ENCODE measurements at regions not wholly inside any gene's neighbourhood (a gene's known extent, or its start where the extent isn't known, plus 50 kb on each side); places are given as distances from the start of the nearest gene placed in this dataset.

- 60% methylated on average over 3 of the region's 3 CpGs for WGBS
- Histone ChIP-seq H3K27ac (ENCODE audit: low read depth) (no peak overlapping the region), H3K4me3 (ENCODE audit: low read depth, low read length) (no peak overlapping the region), H3K4me1 (ENCODE audit: insufficient read depth) (no peaks in the 10 kb centered on the region), H3K36me3 (ENCODE audit: insufficient read depth) (no peaks in the 10 kb centered on the region)
- DNase-seq (ENCODE audit: extremely low spot score): no peak
Observed at GRCh38 chr6:145244349-145245100, 490.8 kb downstream of the EPM2A start.

DNA sequence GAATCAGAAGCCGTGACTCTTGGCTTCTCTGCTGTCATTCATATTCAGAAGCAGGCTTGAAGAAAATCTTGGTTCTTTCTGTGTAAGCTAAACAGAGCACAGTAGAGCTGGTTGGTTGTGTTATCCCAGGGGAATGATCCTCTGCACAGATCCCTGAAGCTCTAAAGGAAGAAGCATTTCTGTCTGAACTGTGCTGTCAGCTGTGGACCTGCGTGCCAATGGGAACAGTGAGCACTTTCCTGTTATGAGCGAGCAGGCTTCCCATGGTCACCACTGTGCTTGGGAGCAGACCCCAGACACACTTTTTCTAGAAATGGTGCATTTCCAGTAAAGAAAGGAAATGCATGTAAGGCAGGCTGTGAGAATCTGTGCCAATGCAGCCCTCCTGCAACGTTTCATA, 490.2 kb downstream of the EPM2A start:
- Histone ChIP-seq H3K4me3 (ENCODE audit: low read depth, low read length) (no peak overlapping the region), H3K36me3 (ENCODE audit: insufficient read depth) (no peaks in the 10 kb centered on the region), H3K4me1 (ENCODE audit: insufficient read depth) (no peaks in the 10 kb centered on the region), H3K27ac (ENCODE audit: low read depth) (no peak overlapping the region)
- DNase-seq (ENCODE audit: extremely low spot score): no peak
- 35% methylated on average over 4 of the region's 4 CpGs for WGBS

DNA sequence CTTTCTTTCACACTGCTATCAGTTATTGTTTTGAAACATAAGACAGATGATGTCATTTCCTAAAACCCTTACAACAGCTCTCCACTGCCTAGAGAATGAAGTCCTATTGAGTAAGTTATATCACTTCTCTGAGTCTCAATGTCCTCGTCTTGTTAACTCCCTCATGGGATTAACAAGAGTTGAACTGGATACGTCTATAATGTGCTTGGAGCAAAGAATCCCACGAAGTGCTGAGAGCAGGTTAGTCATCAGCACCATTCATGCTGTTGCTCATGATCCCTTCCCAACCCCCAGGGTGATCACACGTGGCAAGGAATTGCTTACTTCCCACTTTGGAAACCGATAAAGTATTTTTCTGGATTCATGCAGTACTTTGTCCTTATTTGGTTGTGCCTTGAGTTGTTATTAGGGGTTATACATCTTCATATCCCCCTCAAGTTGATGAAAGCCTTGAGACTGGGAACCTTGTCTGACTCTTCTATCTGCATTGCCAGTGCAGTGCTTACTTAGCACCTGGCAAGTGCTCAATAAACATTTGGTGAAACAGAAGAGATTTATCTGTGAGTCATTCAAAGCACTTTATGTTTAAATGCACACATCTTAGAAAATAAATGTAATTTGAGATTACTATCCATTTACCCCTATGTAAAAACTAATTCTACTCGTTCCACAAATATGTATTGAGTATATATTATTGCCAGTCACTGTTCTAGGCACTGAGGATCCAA, 487.5 kb downstream of the EPM2A start:
- Histone ChIP-seq H3K36me3 (ENCODE audit: insufficient read depth) (no peaks in the 10 kb centered on the region), H3K4me3 (ENCODE audit: low read depth, low read length) (no peak overlapping the region), H3K27ac (ENCODE audit: low read depth) (no peak overlapping the region), H3K4me1 (ENCODE audit: insufficient read depth) (no peaks in the 10 kb centered on the region)
- no peak for DNase-seq (ENCODE audit: extremely low spot score)
- WGBS: 62% methylated on average over 6 of the region's 6 CpGs

DNA sequence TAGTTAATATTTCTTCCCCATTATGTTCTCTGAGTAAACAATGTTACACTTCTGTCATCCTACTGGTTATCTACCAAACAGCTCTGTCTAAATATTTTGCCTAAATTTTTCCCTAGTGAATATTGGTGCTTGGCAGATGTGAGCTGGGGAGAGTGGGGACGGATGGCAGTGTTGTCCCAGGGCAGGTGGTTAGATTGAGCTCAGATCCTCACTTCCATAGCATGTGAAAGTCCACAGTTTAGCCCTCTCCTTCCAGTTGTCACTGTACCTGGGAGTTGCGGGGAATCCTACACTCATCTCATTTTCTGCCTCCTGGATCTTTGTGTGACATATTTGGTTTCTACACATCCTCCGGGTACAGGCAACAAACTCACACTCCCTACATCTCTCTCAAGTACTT, 484.9 kb downstream of the EPM2A start:
- H3K36me3 ChIP-seq (ENCODE audit: insufficient read depth): no peaks in the 10 kb centered on the region
- no peak overlapping the region for H3K27ac ChIP-seq (ENCODE audit: low read depth)
- no peaks in the 10 kb centered on the region for H3K4me1 ChIP-seq (ENCODE audit: insufficient read depth)
- H3K4me3 ChIP-seq (ENCODE audit: low read depth, low read length): no peak overlapping the region
- 77% methylated on average over 3 of the region's 3 CpGs for WGBS
- DNase-seq (ENCODE audit: extremely low spot score): no peak

- no peaks in the 10 kb centered on the region for H3K4me1 ChIP-seq (ENCODE audit: insufficient read depth)
- H3K36me3 ChIP-seq (ENCODE audit: insufficient read depth): no peaks in the 10 kb centered on the region
- H3K27ac ChIP-seq (ENCODE audit: low read depth): no peak overlapping the region
Observed at GRCh38 chr6:145252737-145253136, 482.6 kb downstream of the EPM2A start.

GRCh38 chr6:145254649-145255401, 480.5 kb downstream of the EPM2A start:
- Histone ChIP-seq H3K36me3 (ENCODE audit: insufficient read depth) (no peaks in the 10 kb centered on the region), H3K4me3 (ENCODE audit: low read depth, low read length) (no peak overlapping the region), H3K4me1 (ENCODE audit: insufficient read depth) (no peaks in the 10 kb centered on the region), H3K27ac (ENCODE audit: low read depth) (no peak overlapping the region)
- DNase-seq (ENCODE audit: extremely low spot score): no peak
- 87% methylated on average over 5 of the region's 5 CpGs for WGBS

More at GRCh38 chr6:145252737-145253136, 482.6 kb downstream of the EPM2A start:
- DNase-seq (ENCODE audit: extremely low spot score): no peak
- no peak overlapping the region for H3K4me3 ChIP-seq (ENCODE audit: low read depth, low read length)

DNA sequence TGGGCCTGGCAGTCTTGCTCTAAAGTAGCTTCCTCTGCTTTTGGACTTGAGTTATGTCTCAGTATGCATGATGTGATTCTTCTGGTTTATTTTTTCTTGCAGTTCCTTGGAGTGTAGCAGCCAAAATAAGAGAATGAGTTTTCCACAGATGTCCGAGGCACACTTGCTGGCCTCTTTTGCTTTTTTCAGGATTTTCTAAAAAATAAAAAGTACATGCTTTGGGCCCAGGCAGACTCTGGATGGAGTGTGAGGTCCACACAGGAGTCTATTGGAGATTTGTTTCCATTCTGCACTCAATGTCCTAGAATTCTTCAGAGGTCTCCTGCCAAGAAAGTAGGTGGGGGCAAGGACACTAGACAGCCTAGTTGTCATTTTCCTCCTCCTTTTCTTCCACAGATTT, 477.6 kb downstream of the EPM2A start:
- WGBS: 61% methylated on average over 1 of the region's 1 CpG
- DNase-seq (ENCODE audit: extremely low spot score): no peak
- Histone ChIP-seq H3K4me3 (ENCODE audit: low read depth, low read length) (no peak overlapping the region), H3K36me3 (ENCODE audit: insufficient read depth) (no peaks in the 10 kb centered on the region), H3K4me1 (ENCODE audit: insufficient read depth) (no peaks in the 10 kb centered on the region), H3K27ac (ENCODE audit: low read depth) (no peak overlapping the region)

DNA sequence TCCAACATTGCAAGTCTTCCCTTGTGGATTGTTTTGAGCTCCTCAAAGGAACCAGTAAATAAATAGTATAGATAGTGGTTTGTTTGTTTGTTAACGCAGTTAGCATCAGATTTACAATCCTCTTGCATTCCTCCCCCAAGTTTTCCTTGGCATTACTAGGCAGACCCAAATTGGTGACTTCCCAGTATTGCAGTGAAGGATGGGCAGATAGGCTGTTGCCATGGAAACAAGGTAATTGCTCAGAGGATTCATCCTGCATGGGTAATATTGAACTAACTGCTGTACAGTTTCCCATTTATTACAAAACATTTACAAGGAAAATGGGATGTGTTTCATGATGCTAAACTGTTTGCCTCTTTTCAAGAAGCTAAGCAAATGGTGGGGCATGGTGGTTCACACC, 477.2 kb downstream of the EPM2A start:
- no peak overlapping the region for H3K27ac ChIP-seq (ENCODE audit: low read depth)
- no peak for DNase-seq (ENCODE audit: extremely low spot score)
- no peaks in the 10 kb centered on the region for H3K36me3 ChIP-seq (ENCODE audit: insufficient read depth)
- no peaks in the 10 kb centered on the region for H3K4me1 ChIP-seq (ENCODE audit: insufficient read depth)
- 69% methylated on average over 1 of the region's 1 CpG for WGBS
- no peak overlapping the region for H3K4me3 ChIP-seq (ENCODE audit: low read depth, low read length)

DNA sequence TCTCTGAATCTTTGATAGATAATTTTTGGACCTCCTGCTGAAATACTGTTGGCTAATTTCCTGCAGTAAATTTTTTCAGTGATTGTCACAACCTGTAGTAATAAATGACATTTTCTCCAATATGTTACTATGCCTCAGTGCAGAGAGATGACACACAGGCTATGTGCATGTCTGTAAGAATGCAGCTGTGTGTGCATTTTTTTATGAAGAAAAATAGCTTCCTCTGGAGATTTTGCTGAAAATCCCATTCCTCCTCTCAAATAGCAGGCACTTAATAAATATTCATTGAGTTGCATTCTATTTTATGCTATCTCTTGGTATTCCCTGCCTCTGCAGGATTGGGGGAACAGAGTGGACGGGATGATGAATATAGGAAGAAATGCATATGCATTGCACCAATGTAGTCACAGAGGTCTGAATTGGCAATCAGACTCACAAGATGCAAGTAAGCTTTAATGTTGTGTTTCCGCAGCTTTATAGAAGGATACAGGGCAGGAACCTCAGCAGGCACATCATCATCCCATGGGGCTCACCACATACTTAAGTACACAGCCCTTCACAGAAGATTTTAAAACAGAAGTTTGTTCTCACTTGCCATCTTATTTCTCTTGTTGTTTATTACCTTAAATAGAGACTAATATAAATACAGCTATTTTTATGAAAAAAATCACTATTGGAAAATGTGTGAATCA, 474.7 kb downstream of the EPM2A start:
- 94% methylated on average over 2 of the region's 2 CpGs for WGBS
- no peak for DNase-seq (ENCODE audit: extremely low spot score)
- Histone ChIP-seq H3K4me1 (ENCODE audit: insufficient read depth) (no peaks in the 10 kb centered on the region), H3K36me3 (ENCODE audit: insufficient read depth) (no peaks in the 10 kb centered on the region), H3K27ac (ENCODE audit: low read depth) (no peak overlapping the region), H3K4me3 (ENCODE audit: low read depth, low read length) (no peak overlapping the region)

DNA sequence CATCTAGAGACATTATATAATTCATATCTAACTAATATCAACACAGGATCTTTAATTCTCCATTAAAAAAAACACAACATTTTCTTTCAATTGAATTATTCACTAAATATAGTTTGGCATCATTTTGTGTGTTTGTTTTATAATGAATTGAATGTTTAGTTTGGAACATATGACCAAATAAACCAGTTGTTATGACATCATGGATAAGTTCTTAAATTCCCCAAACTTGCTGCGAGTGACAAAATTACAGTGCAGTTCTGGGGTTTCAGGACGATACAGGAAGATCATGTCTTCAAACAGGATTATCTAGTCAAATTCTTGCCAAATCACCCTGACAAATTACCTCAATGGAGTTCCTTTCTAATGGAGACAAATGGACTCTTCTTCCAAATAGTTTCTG, 473.6 kb downstream of the EPM2A start:
- H3K4me1 ChIP-seq (ENCODE audit: insufficient read depth): no peaks in the 10 kb centered on the region
- no peak for DNase-seq (ENCODE audit: extremely low spot score)
- WGBS: 53% methylated on average over 2 of the region's 2 CpGs
- H3K4me3 ChIP-seq (ENCODE audit: low read depth, low read length): no peak overlapping the region
- H3K27ac ChIP-seq (ENCODE audit: low read depth): no peak overlapping the region
- H3K36me3 ChIP-seq (ENCODE audit: insufficient read depth): no peaks in the 10 kb centered on the region

DNA sequence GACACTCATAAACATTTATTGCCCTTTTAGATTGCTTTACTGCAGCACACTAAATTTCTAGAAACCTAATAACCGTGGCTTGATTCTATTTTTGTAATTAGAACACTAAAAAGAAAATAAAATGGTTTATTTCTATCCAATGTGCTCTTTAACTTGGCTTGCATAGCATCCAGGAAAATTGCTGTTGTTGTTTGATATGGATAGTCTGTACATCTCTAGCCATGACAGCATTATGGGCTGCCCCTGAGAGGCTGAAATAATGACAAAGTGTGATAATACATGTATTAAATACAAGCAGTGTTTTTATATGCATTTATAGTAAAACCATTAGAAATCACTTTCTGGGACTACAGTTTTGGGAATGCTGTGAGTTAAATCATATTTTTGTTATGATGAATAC, 472.5 kb downstream of the EPM2A start:
- DNase-seq (ENCODE audit: extremely low spot score): no peak
- no peaks in the 10 kb centered on the region for H3K4me1 ChIP-seq (ENCODE audit: insufficient read depth)
- H3K4me3 ChIP-seq (ENCODE audit: low read depth, low read length): no peak overlapping the region
- no peaks in the 10 kb centered on the region for H3K36me3 ChIP-seq (ENCODE audit: insufficient read depth)
- no peak overlapping the region for H3K27ac ChIP-seq (ENCODE audit: low read depth)
- WGBS: 20% methylated on average over 1 of the region's 1 CpG

DNA sequence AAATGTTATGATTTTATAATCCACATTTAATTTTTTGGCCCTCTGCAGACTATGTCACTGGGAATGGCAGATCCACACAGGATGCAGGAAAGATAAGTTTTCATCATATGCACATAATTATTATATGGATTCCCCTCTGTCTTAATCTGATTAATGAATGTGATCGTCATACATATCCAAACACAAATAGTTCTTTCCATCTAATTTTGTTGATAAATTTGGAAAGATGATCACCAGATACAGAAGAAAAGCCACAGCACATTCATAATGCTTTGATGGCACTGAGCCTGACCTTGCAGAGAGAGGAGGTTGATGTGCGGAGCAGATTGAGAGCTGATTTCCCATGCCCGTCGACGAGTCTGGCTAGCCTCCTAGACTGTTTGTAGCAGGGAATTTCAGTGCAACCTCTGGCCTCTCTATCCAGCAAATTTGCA, 471.5 kb downstream of the EPM2A start:
- Histone ChIP-seq H3K4me3 (ENCODE audit: low read depth, low read length) (no peak overlapping the region), H3K27ac (ENCODE audit: low read depth) (no peak overlapping the region), H3K4me1 (ENCODE audit: insufficient read depth) (no peaks in the 10 kb centered on the region), H3K36me3 (ENCODE audit: insufficient read depth) (no peaks in the 10 kb centered on the region)
- DNase-seq (ENCODE audit: extremely low spot score): no peak
- 60% methylated on average over 5 of the region's 5 CpGs for WGBS

DNA sequence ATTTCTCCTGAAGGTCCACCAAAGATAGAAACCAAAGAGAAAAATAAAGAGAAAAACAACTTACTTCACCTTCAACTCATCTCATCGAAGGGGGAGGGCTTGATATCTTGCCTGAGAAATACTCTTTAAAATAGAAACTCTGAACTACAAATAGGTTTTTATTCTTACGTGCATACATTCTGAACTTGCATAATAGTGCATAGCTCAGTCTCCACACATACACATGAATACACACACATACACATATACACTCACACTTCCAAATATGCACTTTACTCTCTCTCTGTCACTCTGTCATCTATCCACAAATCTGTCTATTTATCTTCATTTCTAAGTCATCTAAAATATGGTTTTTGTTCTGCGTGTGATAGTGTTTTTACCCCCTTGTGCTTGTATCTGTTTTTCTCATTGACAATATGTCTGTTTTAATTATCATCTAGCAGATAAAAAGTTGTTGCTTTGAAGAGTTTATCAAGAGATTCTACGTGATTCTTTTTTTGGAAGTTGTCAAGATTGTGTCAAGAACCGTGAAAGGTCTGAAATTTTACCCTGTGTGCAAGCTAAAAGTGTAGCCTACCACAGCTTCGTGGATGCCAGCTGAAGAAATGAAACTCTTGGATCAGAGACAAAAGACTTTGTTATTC, 468.8 kb downstream of the EPM2A start:
- H3K36me3 ChIP-seq (ENCODE audit: insufficient read depth): no peaks in the 10 kb centered on the region
- H3K4me3 ChIP-seq (ENCODE audit: low read depth, low read length): no peak overlapping the region
- H3K27ac ChIP-seq (ENCODE audit: low read depth): no peak overlapping the region
- WGBS: 87% methylated on average over 6 of the region's 6 CpGs
- no peak for DNase-seq (ENCODE audit: extremely low spot score)
- H3K4me1 ChIP-seq (ENCODE audit: insufficient read depth): no peaks in the 10 kb centered on the region
